Stimulated activated CD4-positive, alpha-beta T cell treated with anti-CD3 and anti-CD28 coated beads, Interleukin-1b, Interleukin-23, amount 100 ng/mL, for 1 hour (primary cell): ENCODE measurements at regions not wholly inside any gene's neighbourhood (a gene's known extent, or its start where the extent isn't known, plus 50 kb on each side); places are given as distances from the start of the nearest gene placed in this dataset.

ENCODE experiments used
- DNase-seq, 2 donors: peaks; one replicate each; pipeline ENCODE4 v3.0.0-alpha.2; 2020; ENCODE audit warnings: low read depth in 2 of 2

DNA sequence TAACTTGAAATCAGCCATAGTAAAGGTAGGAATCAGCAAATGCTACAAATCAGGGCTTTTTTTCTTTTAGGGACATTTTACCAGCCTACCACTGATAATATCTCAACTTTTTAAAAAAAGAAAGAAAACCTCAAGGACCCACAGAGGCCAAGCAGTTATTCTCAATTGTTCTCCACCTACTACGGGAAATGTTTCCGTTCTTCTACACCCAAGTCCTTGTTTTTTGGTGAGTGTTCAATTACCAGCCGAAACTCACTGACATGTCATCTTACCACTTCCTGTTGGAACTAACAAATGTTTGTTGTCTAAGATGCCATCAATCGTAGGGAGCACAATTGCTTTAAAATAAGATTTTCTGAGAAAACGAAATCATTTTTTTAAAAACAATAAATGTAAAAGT is 50.2 kb upstream of the CDK1 start:
- DNase-seq: no peak

DNA sequence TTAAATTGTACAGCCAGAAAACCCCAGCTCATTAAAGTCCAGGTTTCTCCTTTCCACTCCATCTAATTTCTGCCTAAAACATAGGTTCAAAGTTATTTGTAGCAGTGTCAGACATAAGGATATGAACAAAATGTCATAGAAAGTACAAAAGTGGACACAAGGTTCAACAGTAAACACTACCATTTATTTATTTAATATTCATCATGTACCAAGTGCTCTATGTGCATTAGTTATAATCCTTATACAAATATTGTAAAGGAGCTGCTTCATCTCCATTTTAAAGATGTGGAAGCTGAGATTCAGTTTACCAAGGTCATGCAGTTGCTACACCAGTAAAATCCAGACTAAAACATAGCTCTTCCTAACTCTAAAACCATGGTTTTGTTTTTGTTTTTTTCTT is 52.0 kb upstream of the CDK1 start:
- no peak for DNase-seq

DNA sequence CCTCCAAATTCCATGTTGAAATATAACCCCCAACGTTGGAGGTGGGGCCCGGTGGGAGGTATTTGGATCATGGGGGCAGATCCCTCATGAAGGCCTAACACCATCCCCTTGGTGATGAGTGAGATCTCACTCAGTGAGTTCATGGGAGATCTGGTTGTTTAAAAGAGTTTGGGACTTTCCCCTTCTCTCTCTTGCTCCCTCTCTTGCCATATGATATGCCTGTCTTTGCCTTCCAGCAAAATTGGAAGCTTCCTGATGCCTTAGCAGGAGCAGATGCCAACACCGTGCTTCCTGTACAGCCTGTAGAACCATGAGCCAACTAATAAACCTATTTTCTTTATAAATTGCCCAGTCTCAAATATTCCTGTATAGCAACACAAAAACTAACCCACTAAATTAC is 55.7 kb upstream of the CDK1 start:
- DNase-seq: no peak

DNA sequence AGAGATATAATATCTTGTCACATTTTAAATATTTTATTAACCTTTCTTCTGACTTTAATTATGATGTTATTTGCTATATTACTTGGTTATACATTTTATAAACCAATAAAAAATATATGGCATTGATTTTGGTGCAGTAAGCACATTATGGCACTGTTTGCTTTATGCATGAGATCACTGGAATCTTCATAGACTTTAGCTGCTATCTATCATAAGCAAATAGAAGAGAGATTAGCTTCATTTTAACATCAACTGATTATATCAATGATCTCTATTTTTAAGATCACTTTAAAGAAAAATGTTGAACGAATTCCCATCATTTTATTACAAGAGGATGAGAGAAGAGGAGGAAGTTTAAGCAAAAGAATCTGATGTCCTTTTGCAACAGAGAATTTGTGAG is 58.6 kb upstream of the CDK1 start:
- no peak for DNase-seq

DNA sequence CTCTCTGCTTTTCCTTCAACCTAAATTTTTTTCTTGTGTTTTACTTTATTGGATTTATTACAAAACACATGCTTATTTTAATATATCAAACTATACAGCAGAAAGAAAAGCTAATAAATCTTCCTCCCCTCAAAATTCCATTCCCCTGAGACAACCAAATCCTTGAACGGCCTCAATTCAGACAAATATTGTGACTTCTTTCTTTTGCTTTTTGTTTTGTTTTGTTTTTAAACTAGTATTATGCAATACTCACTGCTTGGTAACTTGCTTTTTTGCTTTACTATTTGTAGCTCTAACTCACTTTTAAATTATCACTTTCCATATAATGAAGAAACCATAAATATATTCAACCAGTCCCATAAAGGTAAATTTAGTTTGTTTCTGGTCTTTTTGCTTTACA is 59.4 kb upstream of the CDK1 start:
- DNase-seq: no peak

DNA sequence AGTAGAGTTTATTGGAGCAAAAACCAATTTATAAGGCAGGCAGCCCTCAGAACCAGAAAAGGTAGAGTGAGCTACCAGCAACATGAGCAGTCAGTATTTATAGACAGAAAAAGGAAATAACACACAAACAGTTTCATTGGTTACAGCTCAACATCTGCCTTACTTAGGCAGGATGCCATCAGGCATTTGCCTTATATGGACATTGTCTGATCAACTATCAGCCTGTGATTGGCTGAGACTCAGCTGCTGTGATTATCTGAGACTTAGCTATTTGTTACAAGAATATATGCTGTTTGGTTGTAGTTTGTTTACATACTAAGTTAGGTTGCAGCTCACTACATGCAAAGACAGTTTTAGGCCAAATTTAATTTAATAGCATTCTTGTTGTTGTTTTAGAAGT is 60.4 kb upstream of the CDK1 start:
- DNase-seq: no peak

DNA sequence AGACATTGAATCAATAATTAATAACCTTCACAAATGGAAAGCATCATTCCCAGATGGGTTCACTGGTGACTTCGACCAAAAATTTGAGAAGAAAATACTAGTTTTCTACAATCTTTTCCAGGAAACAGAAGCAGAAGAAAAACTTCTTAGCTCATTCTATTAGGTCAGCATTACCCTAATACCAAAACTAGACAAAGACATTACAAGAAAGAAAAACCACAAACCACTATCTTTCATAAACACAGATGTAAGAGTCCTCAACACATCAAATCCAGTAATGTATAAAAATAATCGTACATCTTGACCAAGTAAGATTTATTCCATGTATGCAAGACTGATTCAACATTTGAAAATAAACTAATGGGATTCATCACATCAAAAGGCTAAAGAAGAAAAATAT is 64.0 kb upstream of the CDK1 start:
- DNase-seq: no peak

DNA sequence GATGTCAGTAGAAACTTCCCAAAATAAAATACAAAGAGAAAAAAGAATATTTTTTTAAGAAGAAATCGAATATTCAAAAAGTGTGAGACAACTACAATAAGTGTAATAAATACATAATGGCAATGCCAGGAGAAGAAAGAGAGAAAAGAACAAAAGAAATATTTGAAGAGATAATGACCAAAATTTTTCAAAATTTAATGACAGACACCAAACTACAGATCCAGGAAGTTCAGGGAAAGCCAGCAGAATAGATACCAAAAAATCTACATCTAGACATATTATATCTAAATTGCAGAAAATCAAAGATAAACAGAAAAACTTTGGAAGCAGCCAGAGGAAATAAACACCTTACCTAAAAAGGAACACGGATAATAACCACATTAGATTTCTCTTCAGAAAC is 66.8 kb upstream of the CDK1 start:
- no peak for DNase-seq

DNA sequence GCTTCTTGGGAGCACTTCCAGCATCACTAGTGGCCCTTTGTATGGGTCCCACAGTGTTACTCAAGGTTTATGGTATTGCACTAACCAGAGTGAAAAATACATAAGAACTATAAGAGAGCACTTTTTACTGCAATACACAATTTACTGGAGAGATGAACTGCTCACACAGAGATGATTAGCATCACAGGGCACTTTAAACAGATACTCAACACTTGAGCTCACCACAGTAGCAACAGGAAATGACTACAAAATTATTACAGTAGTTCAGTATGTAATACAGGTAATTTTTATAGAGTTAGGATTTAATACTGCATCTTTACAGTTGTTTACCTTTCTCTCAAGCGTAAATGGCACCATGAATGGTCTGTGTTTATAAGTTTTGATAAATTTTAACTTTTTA is 68.2 kb upstream of the CDK1 start:
- DNase-seq: no peak

DNA sequence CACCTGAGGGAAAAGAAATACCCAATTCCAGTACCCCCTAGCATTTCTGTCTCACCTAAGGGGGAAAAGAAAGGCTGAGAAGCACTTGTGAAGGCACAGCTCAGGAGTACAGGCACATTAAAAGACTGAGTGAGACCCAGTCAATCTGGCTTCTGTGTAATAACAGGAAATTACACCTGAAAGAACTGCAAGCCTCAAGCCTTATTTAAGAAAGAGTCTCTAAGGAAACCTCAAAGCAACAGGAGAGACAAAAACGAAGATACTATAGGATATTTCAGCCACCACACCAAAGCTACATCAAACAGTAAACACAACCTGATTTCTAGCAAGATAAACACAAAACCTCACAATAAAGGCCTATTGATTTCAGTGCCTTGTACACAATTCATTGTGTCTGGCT is 69.6 kb upstream of the CDK1 start:
- no peak for DNase-seq

DNA sequence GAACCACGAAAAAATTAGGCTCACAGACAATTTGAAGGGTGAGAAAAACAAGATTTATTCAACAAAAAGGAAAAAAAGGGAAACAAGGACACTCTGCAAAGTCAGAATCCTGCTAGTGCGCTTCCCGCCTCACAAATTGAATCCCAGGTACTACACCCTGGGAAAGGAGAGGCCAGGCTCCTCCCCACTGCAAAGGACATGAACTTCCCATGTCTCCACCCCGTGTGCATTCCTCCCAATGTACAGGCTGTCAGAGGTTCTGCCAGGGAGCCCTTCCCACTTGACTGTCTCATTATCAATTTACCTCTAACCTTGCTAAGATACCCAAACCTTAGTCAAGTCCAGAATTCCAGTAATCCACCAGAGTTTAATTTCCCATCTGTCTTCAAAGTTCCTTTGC is 70.4 kb upstream of the CDK1 start:
- no peak for DNase-seq

DNA sequence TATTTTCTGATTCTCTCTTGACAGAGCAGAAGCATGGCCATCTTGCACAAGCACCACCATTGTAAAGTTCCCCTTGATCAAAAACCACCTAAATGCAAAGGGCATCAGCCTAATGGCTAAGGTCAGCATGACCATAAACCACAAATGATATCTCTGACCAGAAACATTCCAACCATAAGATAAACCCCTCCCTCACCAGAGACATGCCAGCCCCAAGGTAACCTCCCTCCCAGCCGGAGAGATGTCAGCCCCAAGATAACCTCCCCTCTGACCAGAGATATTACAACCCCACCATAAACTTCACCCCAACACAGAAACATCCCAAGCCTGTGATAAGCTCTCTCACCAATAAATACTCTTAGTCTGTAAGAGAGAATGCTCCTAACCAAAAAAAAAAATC is 72.1 kb upstream of the CDK1 start:
- DNase-seq: no peak

DNA sequence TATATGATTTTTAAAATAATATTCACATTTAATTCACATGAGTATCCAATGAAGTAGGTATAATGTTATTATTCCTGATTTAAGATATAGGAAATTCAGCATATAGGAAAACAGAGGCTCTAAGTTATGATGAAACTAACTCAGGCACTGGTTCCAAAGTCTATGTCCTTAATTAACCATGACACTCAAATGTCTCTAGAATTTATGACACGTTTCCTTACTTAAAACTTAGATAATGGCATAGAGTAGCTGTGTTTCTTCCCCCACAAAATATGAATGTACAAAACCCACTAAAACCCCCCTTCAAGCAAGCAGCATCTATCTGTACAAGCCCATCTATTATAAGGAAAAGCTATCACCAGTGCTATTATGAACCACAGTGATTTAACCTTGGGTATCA is 72.9 kb upstream of the CDK1 start:
- no peak for DNase-seq

DNA sequence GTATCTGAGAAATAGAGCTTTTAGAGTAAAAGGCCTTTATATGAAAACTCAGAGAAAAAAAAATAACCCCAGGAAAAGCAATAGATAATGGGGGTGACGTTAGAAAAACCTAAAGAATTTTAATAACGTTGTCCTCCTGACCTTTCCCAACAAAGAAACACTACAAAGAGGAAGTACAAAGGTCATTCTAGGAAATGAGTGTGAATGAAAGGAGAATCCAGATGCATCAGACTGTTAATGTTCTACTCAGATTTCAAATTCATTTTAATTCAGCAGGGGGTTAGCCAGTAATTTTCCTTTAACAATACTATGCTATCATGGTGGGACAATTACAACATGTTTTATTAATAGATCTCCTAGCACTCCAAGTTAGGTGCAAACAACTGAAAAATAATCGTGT is 73.8 kb upstream of the CDK1 start:
- DNase-seq: no peak

DNA sequence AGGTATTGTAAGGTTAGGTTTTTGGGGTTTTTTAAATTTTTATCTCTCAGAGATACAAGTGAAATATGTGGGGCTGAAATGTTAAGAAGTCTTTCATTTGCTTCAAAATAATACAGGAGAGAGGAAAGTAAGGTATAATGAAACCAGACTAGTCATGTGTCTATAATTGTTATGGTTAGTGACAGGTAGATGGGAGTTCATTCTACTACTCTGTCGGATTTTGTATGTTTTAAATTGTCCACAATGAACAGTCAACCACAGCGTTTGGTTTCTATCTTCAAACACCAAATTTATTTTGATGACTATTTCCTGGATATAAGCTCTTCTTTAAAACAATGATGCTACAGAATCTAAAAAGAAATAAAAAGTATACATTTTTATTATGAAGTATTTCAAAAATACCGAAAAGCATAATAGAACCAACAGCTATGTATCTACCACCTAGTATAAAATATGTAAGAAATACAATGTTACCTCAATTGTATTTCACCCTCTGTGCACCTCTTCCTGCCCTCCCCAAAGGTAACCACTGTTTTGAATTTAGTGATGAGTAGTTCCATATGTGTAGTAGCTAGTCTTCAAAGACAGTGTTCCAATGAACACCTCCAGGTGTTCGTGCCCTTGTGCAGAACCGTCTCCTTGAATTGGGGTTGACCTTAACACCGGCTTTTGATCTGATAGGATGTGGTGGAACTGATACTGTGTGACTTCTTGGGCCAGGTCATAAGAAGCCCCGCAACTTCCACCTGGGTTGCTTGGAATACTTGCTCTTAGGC is 74.8 kb upstream of the CDK1 start:
- DNase-seq: no peak

DNA sequence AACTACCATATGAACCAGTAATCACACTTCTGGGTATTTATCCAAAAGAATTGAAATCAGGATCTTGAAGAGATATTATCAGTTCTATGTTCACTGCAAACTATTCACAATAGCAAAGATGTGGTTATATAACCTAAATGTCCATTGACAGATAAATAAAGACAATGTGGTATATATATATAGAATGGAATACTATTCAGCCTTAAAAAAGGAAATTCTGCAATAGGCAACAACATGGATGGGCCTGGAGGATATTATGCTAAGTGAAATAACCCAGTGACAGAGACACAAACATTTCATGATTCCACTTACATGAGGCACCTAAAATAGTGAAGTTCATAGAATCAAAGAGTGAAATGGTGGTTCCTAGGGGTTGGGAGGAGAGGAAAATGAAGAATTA is 90.6 kb upstream of the CDK1 start:
- no peak for DNase-seq

DNA sequence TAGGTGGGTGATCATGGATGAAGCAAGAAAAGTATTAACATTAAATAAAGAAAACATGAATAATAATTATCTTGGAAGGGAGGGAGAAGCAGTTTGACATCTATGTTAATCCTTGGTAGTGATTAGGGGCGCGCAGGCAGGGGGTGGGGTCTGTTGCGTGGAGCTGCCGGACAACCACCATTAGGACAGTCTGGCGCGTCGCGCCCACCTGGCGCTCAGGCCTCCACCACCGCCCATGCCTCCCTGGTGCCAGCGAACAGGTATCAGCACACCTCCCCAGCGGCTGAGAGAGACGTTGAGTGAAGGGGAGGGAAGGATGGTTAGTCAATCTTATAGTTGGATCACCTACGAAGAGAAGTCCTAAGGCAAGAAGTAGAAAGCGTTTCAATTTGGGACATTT is 94.2 kb upstream of the CDK1 start:
- no peak for DNase-seq

DNA sequence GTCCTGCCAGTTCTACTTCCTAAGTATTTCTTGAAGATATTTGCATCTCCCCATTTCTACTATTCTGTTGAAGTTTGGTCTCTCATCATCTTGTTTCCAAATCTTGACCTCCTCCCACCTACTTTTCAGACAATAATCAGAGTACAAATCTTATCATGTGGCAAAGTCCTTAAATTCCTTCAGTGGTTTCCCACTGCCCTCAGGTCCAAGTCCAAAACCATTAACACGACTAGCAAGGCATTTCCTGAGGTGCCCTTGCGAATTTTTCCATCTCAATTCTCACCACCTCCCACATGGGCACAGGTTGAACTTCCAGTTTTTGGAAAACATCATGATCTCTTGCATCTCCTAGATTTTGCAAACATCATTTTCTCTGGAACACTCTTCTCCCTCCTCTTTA is 97.2 kb upstream of the CDK1 start:
- DNase-seq: no peak

DNA sequence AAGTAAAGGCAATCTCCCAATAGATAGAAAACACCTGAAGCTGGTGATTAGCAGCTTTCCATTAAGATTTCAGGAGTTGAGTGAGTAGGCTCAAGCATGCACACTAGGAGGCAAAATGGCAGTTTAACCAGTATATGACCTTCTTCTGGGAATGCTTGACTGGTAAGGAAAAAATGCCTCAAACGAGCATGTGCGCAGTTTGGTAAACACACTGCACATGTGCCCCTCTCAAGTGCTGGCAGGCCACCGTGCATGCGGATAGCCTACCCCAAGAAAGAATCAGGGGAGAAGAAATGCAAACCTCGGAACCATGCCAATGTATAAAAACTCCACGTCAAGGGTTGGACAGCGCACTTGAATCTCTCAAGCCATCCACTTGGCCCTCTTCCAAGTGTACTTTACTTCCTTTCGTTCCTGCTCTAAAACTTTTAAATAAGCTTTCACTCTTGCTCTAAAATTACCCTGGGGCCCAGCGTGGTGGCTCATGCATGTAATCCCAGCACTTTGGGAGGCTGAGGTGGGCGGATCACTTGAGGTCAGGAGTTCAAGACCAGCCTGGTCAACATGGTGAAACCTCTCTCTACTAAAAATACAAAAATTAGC is 98.8 kb upstream of the CDK1 start:
- no peak for DNase-seq

DNA sequence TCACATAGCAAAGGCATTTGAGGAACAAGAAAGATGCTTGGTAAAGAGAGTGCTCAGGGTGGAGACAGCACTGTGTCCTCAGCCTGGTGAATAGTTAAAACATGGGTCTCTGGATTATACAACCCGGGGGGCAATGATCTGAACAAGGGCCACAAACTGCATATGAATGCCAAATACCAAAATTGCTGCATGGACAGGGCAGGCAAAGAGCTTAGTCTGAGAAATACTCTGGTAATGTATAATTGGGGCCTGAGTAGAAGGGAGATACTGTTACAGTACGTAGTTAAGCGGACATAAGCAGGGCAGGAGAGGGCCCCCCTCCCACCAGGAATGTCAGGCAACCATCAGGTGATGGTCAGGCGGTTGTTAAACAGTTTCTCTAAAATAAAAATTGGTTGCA is 99.3 kb upstream of the CDK1 start:
- DNase-seq: no peak

DNA sequence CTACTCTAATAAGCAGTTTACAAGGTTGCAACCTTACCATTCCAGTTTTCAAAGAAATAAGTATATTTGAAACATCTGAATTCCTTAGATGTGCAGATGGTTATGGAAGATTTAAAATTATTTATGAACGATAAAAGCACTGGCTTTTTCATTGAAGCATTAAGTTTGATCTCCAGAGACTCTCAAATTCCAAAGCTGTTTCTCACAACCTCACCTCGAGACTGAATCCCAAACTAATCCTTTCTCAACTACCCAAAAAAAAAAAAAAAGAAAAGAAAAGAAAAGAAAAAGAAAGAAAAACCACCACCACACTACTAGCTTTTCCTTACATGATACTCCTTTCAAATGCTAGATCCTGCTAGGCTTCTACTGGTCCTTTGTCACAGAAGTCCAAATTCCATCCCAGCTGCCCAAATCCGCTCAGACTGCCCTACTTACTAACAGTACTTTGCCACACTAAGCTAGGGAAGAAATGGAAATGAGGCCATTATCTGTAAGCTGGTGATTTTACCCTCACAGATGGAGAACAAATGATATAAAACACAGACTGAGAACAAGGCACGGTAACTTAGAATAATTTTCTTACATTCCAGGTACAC is 100.6 kb upstream of the CDK1 start:
- DNase-seq: no peak

DNA sequence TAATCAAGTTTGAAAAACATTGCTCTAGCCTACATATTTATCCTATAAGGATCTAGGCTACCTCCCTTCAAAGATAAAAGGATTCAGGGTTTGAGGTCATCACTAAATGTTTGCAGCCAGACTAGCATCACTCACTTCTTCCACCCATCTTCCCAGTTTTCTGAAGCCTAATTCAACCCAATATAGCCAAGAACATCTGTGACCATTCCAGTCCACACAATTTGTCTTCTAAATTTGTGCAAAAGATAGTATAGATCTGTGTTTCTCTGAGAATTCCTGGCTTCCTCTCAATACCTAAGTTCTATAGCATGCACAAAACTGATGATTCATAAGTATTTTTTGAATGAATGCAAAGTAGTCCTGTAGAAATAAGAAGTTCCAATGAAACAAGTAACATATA is 103.0 kb upstream of the CDK1 start:
- DNase-seq: no peak

DNA sequence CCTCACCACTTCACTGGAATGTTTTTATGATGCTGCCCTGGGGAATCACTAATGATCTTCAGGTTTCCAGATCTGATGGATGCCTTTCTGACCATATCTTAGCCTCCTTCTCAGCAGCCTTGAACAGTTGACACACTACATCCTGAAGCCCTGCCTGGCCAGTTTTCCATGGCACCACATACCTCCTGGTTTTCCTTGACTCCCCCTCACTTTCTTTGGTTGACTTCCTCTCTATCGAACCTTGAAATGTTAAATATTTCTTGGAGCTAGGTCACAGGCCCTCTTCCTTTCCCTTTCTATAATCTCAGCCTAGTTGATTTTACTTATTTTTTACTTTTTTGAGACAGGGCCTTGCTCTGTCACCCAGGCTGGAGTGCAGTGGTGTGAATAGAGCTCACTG is 108.8 kb upstream of the CDK1 start:
- no peak for DNase-seq

DNA sequence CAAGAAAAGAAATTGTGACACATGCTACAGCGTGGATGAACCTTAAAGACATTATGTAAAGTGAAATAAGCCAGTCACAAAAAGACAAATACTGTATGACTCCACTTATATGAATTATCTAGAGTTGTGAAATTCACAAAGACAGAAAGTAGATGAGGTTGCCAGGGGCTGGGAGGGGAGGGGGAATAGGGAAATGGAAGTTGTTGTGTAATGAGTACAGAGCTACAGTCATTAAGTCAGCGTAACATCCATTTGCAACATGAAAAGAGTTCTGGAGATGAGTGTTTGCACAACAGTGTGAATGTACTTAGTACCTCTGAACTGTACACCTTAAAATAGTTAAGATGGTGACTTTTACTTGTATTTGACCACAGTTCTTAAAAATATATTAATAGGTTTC is 112.1 kb upstream of the CDK1 start:
- DNase-seq: no peak
